Astrocyte (in vitro differentiated cells and primary cell): ENCODE measurements at regions not wholly inside any gene's neighbourhood (a gene's known extent, or its start where the extent isn't known, plus 50 kb on each side); places are given as distances from the start of the nearest gene placed in this dataset.
"Not testable (repeated sequence)": the region's sequence is repeated elsewhere in the genome, so short reads cannot be mapped to it uniquely, and the experiment has no call there.

ENCODE experiments used
- DNase-seq: peaks from one replicate; pipeline ENCODE4 v3.0.0-alpha.2; 2010; ENCODE audit warnings: low read depth
- FAIRE-seq: peaks from 2 replicates; lab custom pipeline; 2011; peaks lifted over from hg19 to GRCh38; lab: Jason Lieb, UNC
- H2AFZ ChIP-seq: 2 replicates; pipeline ENCODE4 v1.6.0; 2012; ENCODE audit warnings: low read depth, low read length, inconsistent platforms
- H3K27ac ChIP-seq: 2 replicates; pipeline ENCODE4 v1.5.1; 2011; ENCODE audit warnings: low read depth, low read length, inconsistent platforms
- H3K27me3 ChIP-seq: 2 replicates; pipeline ENCODE4 v1.6.0; 2011; ENCODE audit warnings: low read length, inconsistent platforms; ENCODE audit not compliant: insufficient read depth
- H3K36me3 ChIP-seq: 2 replicates; pipeline ENCODE4 v1.5.1; 2011; ENCODE audit warnings: low read length, inconsistent platforms; ENCODE audit not compliant: insufficient read depth
- H3K4me1 ChIP-seq: 2 replicates; pipeline ENCODE4 v1.5.1; 2011; ENCODE audit warnings: low read length, inconsistent platforms; ENCODE audit not compliant: insufficient read depth
- H3K4me2 ChIP-seq: 2 replicates; pipeline ENCODE4 v1.6.0; 2012; ENCODE audit warnings: low read length, inconsistent platforms
- H3K4me3 ChIP-seq: 2 replicates; pipeline ENCODE4 v1.5.1; 2011; ENCODE audit warnings: low read depth, mild to moderate bottlenecking, low read length, inconsistent platforms; ENCODE audit not compliant: insufficient read depth
- H3K79me2 ChIP-seq: 2 replicates; pipeline ENCODE4 v1.6.0; 2012; ENCODE audit warnings: mild to moderate bottlenecking, low read length, inconsistent platforms; ENCODE audit not compliant: insufficient read depth
- H3K9ac ChIP-seq: 2 replicates; pipeline ENCODE4 v1.6.0; 2012; ENCODE audit warnings: mild to moderate bottlenecking, low read length, inconsistent platforms
- H3K9me3 ChIP-seq: 2 replicates; pipeline ENCODE4 v1.5.1; 2012; ENCODE audit warnings: low read depth, mild to moderate bottlenecking, low read length, inconsistent platforms; ENCODE audit not compliant: insufficient read depth
- H4K20me1 ChIP-seq: 2 replicates; pipeline ENCODE4 v1.6.0; 2012; ENCODE audit warnings: low read length, inconsistent platforms; ENCODE audit not compliant: insufficient read depth
- H3K27ac Mint-ChIP-seq: one replicate; pipeline ENCODE4 v1.8.0; 2021; ENCODE audit warnings: mild to moderate bottlenecking, mixed read lengths; ENCODE audit not compliant: unreplicated experiment
- H3K27me3 Mint-ChIP-seq: one replicate; pipeline ENCODE4 v1.8.0; 2021; ENCODE audit warnings: low read depth, mixed read lengths; ENCODE audit not compliant: unreplicated experiment
- H3K36me3 Mint-ChIP-seq: one replicate; pipeline ENCODE4 v1.8.0; 2021; ENCODE audit warnings: low read depth, mixed read lengths; ENCODE audit not compliant: unreplicated experiment
- H3K4me1 Mint-ChIP-seq: one replicate; pipeline ENCODE4 v1.8.0; 2021; ENCODE audit warnings: low read depth, mixed read lengths; ENCODE audit not compliant: unreplicated experiment
- H3K4me3 Mint-ChIP-seq: one replicate; pipeline ENCODE4 v1.8.0; 2021; ENCODE audit warnings: mild to moderate bottlenecking, moderate library complexity, mixed read lengths; ENCODE audit not compliant: unreplicated experiment
- H3K9me3 Mint-ChIP-seq: one replicate; pipeline ENCODE4 v1.8.0; 2021; ENCODE audit warnings: mild to moderate bottlenecking, mixed read lengths; ENCODE audit not compliant: unreplicated experiment
- EZH2 ChIP-seq: IDR thresholded peaks from 2 replicates; pipeline ENCODE4 v1.6.1; 2012; ENCODE audit warnings: mild to moderate bottlenecking, low read length, inconsistent platforms; ENCODE audit not compliant: insufficient read depth
- TF ChIP-seq, protein P1 (sequence below): IDR thresholded peaks from 2 replicates; pipeline ENCODE4 v1.5.1; 2011; ENCODE audit warnings: low read depth, mild to moderate bottlenecking, inconsistent platforms, low read length, moderate library complexity; ENCODE audit not compliant: insufficient read depth

DNA sequence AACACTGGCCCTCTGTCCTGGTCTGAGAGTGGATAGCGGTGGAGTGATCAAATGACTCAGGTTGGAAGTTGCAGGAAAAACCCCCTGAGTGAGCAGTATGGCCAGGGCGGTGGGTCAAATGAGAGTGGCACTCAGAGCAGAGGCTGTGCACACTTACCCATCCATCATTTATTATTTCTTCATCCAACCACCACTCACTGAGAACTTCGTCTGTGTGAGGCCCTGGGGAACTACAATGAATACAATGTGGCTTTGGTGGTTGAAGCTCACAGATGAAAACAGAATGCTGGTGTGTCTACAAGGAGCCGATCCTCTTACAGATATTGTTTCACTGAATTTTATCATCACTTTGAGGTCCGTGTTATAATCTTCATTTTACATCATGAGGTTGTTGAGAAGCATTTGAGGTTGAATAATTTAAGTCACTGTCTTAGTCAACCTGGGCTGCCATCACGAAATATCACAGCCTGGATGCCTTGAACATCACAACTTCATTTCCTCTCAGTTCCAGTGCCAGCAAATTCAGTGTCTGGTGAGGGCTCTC is 73.4 kb upstream of the ID2 start:
- Histone ChIP-seq H3K36me3 (no peaks in the 10 kb centered on the region), H3K4me1 (peaks cover 17% of the 10 kb centered on the region), H3K4me3 (no peak overlapping the region), H4K20me1 (no peaks in the 10 kb centered on the region), H3K27me3 (no peaks in the 10 kb centered on the region), H3K9me3 (no peaks in the 10 kb centered on the region), H3K4me2 (no peak overlapping the region), H3K9ac (no peak overlapping the region), H3K27ac (no peak overlapping the region), H2AFZ (no peak overlapping the region), H3K79me2 (no peaks in the 10 kb centered on the region)
- peaks cover 29% of the 10 kb centered on the region for H3K4me1 Mint-ChIP-seq
- no peak overlapping the region for H3K4me3 Mint-ChIP-seq
- FAIRE-seq (no peak), DNase-seq (peak; percentile 52)
- TF ChIP-seq, protein P1, sequence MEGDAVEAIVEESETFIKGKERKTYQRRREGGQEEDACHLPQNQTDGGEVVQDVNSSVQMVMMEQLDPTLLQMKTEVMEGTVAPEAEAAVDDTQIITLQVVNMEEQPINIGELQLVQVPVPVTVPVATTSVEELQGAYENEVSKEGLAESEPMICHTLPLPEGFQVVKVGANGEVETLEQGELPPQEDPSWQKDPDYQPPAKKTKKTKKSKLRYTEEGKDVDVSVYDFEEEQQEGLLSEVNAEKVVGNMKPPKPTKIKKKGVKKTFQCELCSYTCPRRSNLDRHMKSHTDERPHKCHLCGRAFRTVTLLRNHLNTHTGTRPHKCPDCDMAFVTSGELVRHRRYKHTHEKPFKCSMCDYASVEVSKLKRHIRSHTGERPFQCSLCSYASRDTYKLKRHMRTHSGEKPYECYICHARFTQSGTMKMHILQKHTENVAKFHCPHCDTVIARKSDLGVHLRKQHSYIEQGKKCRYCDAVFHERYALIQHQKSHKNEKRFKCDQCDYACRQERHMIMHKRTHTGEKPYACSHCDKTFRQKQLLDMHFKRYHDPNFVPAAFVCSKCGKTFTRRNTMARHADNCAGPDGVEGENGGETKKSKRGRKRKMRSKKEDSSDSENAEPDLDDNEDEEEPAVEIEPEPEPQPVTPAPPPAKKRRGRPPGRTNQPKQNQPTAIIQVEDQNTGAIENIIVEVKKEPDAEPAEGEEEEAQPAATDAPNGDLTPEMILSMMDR: no peak
- no peak for TF ChIP-seq EZH2
- H3K9me3 Mint-ChIP-seq: peaks cover 7% of the 10 kb centered on the region
- H3K27me3 Mint-ChIP-seq: peaks cover 23% of the 10 kb centered on the region
- H3K27ac Mint-ChIP-seq: no peak overlapping the region
- no peaks in the 10 kb centered on the region for H3K36me3 Mint-ChIP-seq

DNA sequence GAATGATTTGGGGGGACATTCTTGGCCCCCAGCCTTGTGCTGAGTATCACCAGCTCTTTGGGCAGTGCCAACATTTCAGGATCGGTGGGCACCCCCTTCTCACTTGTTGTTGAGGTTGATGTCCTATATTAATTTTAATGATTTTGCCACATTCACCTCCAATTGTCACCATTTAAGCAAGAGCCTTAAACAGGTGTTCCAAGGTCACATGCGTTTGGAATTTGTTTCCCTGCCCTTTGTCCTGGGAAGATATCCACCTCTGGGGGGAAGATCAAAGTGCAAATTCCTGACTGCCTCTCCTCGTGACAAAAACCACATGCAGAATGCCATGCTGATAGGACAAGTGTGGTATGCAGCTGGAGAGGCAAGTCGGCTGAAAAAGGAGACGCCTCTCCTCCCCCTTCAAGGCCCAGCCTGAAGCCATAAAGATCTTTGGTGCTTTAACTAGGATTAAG is 72.5 kb upstream of the ID2 start:
- no peaks in the 10 kb centered on the region for H3K79me2 ChIP-seq
- H3K4me3 ChIP-seq: no peak overlapping the region
- peak; percentile 29 for DNase-seq
- no peak overlapping the region for H3K27ac Mint-ChIP-seq
- no peaks in the 10 kb centered on the region for H4K20me1 ChIP-seq
- H3K4me1 Mint-ChIP-seq: peaks cover 29% of the 10 kb centered on the region
- no peaks in the 10 kb centered on the region for H3K9me3 ChIP-seq
- H3K27me3 Mint-ChIP-seq: peaks cover 30% of the 10 kb centered on the region
- no peaks in the 10 kb centered on the region for H3K36me3 ChIP-seq
- H2AFZ ChIP-seq: no peak overlapping the region
- no peak overlapping the region for H3K4me2 ChIP-seq
- peaks cover 17% of the 10 kb centered on the region for H3K4me1 ChIP-seq
- no peak overlapping the region for H3K27ac ChIP-seq
- no peaks in the 10 kb centered on the region for H3K27me3 ChIP-seq
- peaks cover 10% of the 10 kb centered on the region for H3K9me3 Mint-ChIP-seq
- H3K9ac ChIP-seq: no peak overlapping the region
- no peaks in the 10 kb centered on the region for H3K36me3 Mint-ChIP-seq
- TF ChIP-seq, protein P1: no peak
- no peak for TF ChIP-seq EZH2
- H3K4me3 Mint-ChIP-seq: no peak overlapping the region
- FAIRE-seq: no peak

- H3K36me3 Mint-ChIP-seq, H4K20me1 ChIP-seq, H3K27me3 ChIP-seq, H3K79me2 ChIP-seq, FAIRE-seq, H3K9ac ChIP-seq, DNase-seq, H3K4me3 ChIP-seq, H3K36me3 ChIP-seq, H3K4me2 ChIP-seq, H3K4me3 Mint-ChIP-seq, H3K9me3 ChIP-seq, H2AFZ ChIP-seq, H3K27ac ChIP-seq, H3K27ac Mint-ChIP-seq: not testable (repeated sequence)
- Mint-ChIP-seq H3K4me1 (peaks cover 29% of the 10 kb centered on the region), H3K9me3 (peaks cover 15% of the 10 kb centered on the region), H3K27me3 (peaks cover 44% of the 10 kb centered on the region)
- H3K4me1 ChIP-seq: peaks cover 11% of the 10 kb centered on the region
Observed at GRCh38 chr2:8610775-8611174, 71.1 kb upstream of the ID2 start.
